Stimulated activated effector memory CD8-positive, alpha-beta T cell treated with anti-CD3 and anti-CD28 coated beads, Interleukin-12 subunit alpha, Interleukin-12 subunit beta, amount 100 ng/mL, for 72 hours (primary cell): ENCODE measurements at regions not wholly inside any gene's neighbourhood (a gene's known extent, or its start where the extent isn't known, plus 50 kb on each side); places are given as distances from the start of the nearest gene placed in this dataset.
"Not testable (repeated sequence)": the region's sequence is repeated elsewhere in the genome, so short reads cannot be mapped to it uniquely, and the experiment has no call there.

Source experiments
- ATAC-seq: fragments of 150-1000 bp; cut with Tn5 transposase; 2 replicates; pipeline ENCODE4 v1.10.0; 2021
- DNase-seq, 2 donors: peaks; one replicate each; pipeline ENCODE4 v3.0.0; 2021 to 2022; ENCODE audit warnings: low spot score in 2 of 2
- H3K27ac Mint-ChIP-seq: one replicate; pipeline ENCODE4 v1.8.0; 2022; ENCODE audit warnings: mild to moderate bottlenecking, mixed read lengths
- H3K36me3 Mint-ChIP-seq: one replicate; pipeline ENCODE4 v1.8.0; 2022; ENCODE audit warnings: mild to moderate bottlenecking, mixed read lengths
- H3K4me1 Mint-ChIP-seq: one replicate; pipeline ENCODE4 v1.8.0; 2022; ENCODE audit warnings: mixed read lengths
- H3K4me3 Mint-ChIP-seq: one replicate; pipeline ENCODE4 v1.8.0; 2022; ENCODE audit warnings: mild to moderate bottlenecking, mixed read lengths
- H3K9me3 Mint-ChIP-seq: one replicate; pipeline ENCODE4 v1.8.0; 2022; ENCODE audit warnings: mixed read lengths

DNA sequence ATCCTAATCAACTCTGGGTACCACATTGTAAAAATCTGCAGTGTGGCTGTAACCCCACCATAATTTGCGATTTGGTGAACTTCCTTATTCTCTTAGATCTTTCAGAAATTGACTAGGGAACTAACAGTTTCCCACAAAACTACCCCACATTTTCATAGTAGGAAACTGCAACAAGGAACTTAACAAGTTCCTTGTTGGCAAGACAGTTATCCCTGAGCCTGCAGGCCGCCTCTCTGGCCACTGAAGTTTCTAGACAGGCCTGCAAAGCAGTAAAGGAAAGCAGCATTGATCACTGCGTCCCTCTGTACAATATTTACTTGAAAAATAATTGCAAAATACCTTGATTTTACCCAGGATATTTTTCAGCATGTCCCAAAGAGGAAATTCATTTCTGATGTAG is 372.9 kb downstream of the ANAPC1 start:
- not testable (repeated sequence) for H3K27ac Mint-ChIP-seq, H3K9me3 Mint-ChIP-seq, H3K4me3 Mint-ChIP-seq, H3K36me3 Mint-ChIP-seq, DNase-seq, ATAC-seq
- H3K4me1 Mint-ChIP-seq: peaks cover 25% of the 10 kb centered on the region

DNA sequence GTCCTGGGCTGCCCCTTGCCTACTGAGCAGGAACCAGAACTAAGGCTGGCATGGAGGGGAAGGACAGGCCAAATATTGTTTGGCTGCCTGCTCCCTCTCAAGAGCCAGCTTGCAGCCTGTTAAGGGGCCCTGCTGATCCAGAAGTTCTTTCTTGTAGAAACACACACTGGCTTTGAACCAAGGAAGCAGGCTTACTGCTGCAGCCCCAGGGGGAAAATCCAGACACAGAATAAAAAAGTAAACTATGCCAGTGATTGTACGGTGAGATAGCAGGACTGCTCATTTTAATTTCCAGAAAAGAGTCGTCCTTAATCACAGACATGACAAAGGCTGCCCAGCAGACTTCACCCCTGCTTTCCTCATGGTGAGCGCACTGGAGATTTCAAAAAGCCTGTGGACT is 371.6 kb downstream of the ANAPC1 start:
- peaks cover 19% of the 10 kb centered on the region for H3K4me1 Mint-ChIP-seq
- not testable (repeated sequence) for H3K27ac Mint-ChIP-seq, H3K4me3 Mint-ChIP-seq, H3K36me3 Mint-ChIP-seq, H3K9me3 Mint-ChIP-seq, ATAC-seq
- DNase-seq: peak in 1 of 2 donors; percentile 29

DNA sequence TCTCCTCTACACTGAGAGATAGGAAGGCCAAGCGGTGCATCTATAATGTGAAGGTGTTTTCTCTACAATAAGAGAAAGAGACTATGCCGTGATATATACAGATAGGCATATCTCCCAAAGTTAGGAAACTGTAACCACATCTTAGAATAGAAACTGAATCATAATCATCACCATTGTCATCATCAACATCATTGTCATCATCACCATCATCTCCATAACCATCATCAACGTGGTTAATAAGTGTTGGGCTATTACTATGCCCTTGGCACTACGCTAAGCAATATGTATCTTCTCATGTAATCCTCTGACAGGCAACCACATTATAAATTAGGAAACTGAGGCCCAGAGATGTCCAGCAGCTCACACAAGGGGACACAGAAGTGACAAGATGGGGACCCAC is 369.9 kb downstream of the ANAPC1 start:
- H3K4me1 Mint-ChIP-seq, H3K27ac Mint-ChIP-seq, DNase-seq, H3K9me3 Mint-ChIP-seq, H3K4me3 Mint-ChIP-seq: not testable (repeated sequence)
- peak; percentile 50 for ATAC-seq
- peaks cover 16% of the 10 kb centered on the region for H3K36me3 Mint-ChIP-seq

- Mint-ChIP-seq H3K36me3 (peaks cover 24% of the 10 kb centered on the region), H3K4me1 (peaks cover 10% of the 10 kb centered on the region)
- H3K9me3 Mint-ChIP-seq, ATAC-seq, H3K4me3 Mint-ChIP-seq, DNase-seq, H3K27ac Mint-ChIP-seq: not testable (repeated sequence)
Observed at GRCh38 chr2:111517050-111517720, 366.8 kb downstream of the ANAPC1 start.

DNA sequence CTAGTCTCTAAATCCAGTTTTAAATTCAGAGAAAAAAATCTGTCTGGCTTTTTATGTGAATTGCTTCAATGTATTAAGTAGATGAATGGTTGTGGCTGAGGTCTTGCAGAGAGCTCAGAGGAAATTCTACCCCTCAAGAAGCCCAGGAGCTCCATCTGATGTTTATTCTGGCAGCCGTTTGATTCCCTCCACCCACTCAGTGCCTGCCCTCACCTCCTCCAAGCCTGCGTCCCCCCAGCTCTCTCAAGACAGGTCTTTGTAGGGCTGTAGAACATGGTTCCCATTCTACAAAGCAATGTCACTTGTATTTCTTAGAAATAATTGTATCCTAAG is 366.3 kb downstream of the ANAPC1 start:
- not testable (repeated sequence) for H3K9me3 Mint-ChIP-seq, ATAC-seq, DNase-seq, H3K4me3 Mint-ChIP-seq, H3K27ac Mint-ChIP-seq
- peaks cover 10% of the 10 kb centered on the region for H3K4me1 Mint-ChIP-seq
- H3K36me3 Mint-ChIP-seq: peaks cover 24% of the 10 kb centered on the region

DNA sequence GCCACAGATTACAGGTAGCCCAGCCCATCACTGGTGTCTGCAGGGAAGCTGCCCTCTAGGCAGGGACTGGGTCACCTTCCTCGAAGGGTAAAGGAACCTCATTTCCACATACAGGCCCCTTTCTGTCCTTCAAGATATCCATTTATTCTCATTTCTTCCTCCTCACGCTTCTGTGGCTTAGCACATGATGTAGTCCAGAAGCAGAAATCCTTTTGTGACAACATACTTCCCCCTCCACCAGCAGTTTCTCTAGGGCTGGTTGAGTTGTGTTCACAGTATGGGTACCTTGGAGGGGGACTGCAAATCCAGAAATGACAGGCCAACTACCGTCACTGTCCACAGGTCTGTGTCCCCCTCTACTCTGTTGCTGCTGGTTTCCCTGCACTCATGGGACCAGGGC is 364.9 kb downstream of the ANAPC1 start:
- DNase-seq: no peak
- H3K36me3 Mint-ChIP-seq: peaks cover 18% of the 10 kb centered on the region
- peaks cover 10% of the 10 kb centered on the region for H3K4me1 Mint-ChIP-seq
- H3K9me3 Mint-ChIP-seq: no peaks in the 10 kb centered on the region
- no peak overlapping the region for H3K27ac Mint-ChIP-seq
- no peak overlapping the region for H3K4me3 Mint-ChIP-seq
- ATAC-seq: no peak

DNA sequence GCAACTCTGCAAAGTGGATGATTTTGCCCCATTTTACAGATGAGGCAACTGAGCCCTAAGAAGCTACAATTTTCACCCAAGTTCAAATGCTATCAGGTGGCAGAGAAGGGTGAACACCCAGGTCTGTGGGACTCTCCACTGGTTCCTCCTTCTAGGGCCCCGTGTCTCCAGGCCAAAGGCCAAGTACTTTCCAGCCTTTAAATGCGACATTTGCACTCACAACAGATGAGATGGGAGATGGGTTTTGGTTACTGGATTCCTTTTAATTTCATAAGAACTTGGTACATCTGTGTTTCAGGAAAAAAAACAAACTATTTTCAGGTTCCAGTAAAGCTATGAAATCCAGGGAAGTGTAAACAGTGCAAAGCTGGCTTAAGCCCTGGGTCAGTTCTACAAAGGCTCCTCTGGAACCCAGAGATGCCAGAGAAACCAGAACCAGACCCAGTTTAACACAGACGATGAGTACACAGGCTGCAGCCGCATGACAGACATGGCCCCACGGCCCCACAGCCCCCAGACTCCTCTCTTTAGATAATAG is 361.7 kb downstream of the ANAPC1 start:
- ATAC-seq: no peak
- H3K36me3 Mint-ChIP-seq: peaks cover 18% of the 10 kb centered on the region
- peaks cover 10% of the 10 kb centered on the region for H3K4me1 Mint-ChIP-seq
- no peak for DNase-seq
- H3K27ac Mint-ChIP-seq: no peak overlapping the region
- no peak overlapping the region for H3K4me3 Mint-ChIP-seq
- no peaks in the 10 kb centered on the region for H3K9me3 Mint-ChIP-seq

DNA sequence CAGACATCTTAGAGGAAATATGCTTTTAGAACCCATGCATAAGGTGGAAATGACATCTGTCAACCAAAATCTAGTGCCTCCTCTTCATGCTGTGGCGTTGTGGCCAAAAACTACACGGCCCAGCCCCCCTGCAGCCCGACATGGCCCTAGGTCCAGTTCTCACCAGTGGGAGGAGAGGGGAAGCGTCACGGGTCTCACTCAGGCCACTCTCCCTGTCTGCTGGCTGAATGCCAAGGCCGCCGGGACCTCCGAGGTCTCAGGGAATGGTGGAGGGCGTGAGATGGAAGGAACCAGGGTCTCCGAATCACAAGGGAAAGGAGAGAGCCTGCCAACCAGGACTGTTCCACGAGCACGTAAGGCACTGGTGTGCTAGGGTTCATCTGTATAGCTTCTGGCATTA is 361.0 kb downstream of the ANAPC1 start:
- Mint-ChIP-seq H3K9me3 (no peaks in the 10 kb centered on the region), H3K4me3 (no peak overlapping the region), H3K36me3 (peaks cover 13% of the 10 kb centered on the region), H3K27ac (no peak overlapping the region), H3K4me1 (peaks cover 13% of the 10 kb centered on the region)
- no peak for ATAC-seq
- no peak for DNase-seq

- DNase-seq, H3K27ac Mint-ChIP-seq, H3K9me3 Mint-ChIP-seq, H3K4me3 Mint-ChIP-seq, H3K36me3 Mint-ChIP-seq: not testable (repeated sequence)
- peaks cover 15% of the 10 kb centered on the region for H3K4me1 Mint-ChIP-seq
- peak; percentile 57 for ATAC-seq
Observed at GRCh38 chr2:111525026-111525425, 359.0 kb downstream of the ANAPC1 start.

- not testable (repeated sequence) for DNase-seq, ATAC-seq, H3K27ac Mint-ChIP-seq, H3K9me3 Mint-ChIP-seq, H3K4me3 Mint-ChIP-seq, H3K36me3 Mint-ChIP-seq
- peaks cover 14% of the 10 kb centered on the region for H3K4me1 Mint-ChIP-seq
Observed at GRCh38 chr2:111526041-111526639, 357.9 kb downstream of the ANAPC1 start.

DNA sequence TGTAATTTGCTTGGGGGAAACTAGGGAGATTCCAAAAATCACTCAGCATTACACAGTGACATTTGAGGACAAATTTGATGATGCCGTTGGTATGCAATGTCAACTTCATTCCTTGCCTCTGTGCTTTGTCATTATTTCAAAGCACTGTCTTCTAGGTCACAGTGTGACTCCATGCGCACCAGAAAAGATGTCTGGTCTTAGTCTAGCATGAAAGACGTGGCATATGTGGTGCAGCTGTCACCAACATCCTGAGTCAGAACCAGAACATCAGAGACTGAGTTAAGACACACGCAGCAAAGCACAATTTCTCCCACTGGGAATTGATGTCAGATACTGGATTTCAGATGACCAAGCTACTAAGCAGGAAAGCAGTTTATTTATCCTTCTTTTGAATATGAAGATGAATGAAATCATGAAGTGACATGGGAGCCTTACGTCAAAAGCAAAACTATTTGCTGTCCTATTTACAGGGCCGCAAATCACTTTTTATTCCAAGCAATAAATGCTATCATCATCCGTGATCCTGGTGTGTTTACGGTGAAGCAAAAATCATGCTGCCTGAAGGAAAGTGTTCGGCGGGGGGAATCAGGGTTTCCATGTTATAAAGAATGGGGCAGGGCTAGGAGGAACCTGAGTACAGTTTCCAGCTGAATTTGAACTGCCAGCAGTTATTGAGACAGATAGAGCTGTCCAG is 356.1 kb downstream of the ANAPC1 start:
- DNase-seq: peak in 1 of 2 donors; percentile 47
- not testable (repeated sequence) for H3K36me3 Mint-ChIP-seq, H3K4me1 Mint-ChIP-seq, H3K9me3 Mint-ChIP-seq, H3K27ac Mint-ChIP-seq, H3K4me3 Mint-ChIP-seq
- ATAC-seq: peak; percentile 95

DNA sequence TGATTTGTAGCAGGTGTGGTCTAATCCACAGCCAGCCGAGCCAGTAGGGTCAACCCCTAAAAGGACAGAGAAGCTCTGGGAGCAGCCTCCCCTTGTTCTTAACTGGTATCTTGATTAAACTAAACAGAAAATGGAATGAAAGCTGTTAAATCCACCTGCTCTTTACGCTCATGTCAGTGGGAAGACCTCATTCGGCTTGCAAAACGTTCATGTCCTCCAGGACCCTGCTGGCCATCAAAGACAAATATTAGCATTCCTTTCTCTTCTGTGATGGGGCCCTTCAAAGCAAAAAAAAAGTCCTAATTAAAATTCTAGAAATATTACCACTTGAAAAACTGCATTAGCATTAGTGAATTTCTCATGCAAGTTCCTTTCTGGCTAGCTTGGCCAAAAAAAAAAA is 355.0 kb downstream of the ANAPC1 start:
- H3K36me3 Mint-ChIP-seq, H3K27ac Mint-ChIP-seq, DNase-seq, ATAC-seq, H3K9me3 Mint-ChIP-seq, H3K4me3 Mint-ChIP-seq: not testable (repeated sequence)
- peaks cover 14% of the 10 kb centered on the region for H3K4me1 Mint-ChIP-seq

DNA sequence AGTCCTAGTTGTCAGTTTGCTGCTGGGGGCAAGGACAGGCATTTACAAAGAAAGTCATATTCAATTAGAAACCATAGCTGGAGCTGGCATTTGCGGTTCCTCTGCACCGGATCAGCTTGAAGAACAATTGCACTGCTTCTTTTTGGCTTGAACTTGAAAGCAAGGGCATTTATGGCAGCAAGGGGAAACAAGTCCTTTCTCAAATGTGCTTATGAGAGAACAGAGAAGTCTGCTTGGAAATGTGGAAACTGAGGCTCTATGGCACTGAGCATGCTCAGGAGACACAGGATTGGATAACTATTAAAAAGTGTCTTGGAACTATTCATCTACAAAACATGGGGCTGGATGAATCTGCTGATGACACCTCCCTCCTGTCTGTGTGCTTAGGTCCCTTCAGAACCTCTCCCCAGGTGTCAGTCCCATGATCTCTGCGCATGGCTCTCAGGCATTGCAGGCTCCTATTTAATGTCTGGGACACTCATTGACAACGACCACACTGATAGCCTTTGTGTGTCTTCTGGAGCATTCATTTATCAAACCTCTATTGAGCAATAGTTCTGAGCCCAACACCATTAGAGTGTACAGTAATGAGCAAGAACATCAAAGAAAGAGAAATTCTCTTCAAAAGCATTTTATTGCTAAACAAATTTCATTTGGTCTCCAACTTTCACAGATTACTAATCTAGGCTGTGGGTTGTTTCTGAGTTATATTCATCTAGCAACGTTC is 353.6 kb downstream of the ANAPC1 start:
- H3K4me3 Mint-ChIP-seq, H3K9me3 Mint-ChIP-seq, DNase-seq, H3K36me3 Mint-ChIP-seq, H3K27ac Mint-ChIP-seq: not testable (repeated sequence)
- H3K4me1 Mint-ChIP-seq: peaks cover 28% of the 10 kb centered on the region
- ATAC-seq: peak; percentile 3

- Mint-ChIP-seq H3K4me1 (peaks cover 44% of the 10 kb centered on the region), H3K36me3 (peaks cover 17% of the 10 kb centered on the region), H3K4me3 (peak overlapping the region; percentile 48)
- peak; percentile 69 for ATAC-seq
- not testable (repeated sequence) for DNase-seq, H3K27ac Mint-ChIP-seq, H3K9me3 Mint-ChIP-seq
Observed at GRCh38 chr2:111532682-111533556, 351.1 kb downstream of the ANAPC1 start.
